HG02763 (cell line): ENCODE measurements at regions not wholly inside any gene's neighbourhood (a gene's known extent, or its start where the extent isn't known, plus 50 kb on each side); places are given as distances from the start of the nearest gene placed in this dataset.

Source experiments
- ATAC-seq: cut with Tn5 transposase; IDR thresholded peaks from one replicate; pipeline ENCODE4 v1.9.1; 2021; ENCODE audit warnings: mild to moderate bottlenecking, moderate library complexity; ENCODE audit not compliant: unreplicated experiment

GRCh38 chr11:116272181-116272789, 500.5 kb downstream of the BUD13 start:
- ATAC-seq, result no peak

GRCh38 chr11:116271479-116271878, 501.3 kb downstream of the BUD13 start:
- ATAC-seq, result no peak

GRCh38 chr11:116267146-116267545, 505.6 kb downstream of the BUD13 start:
- no peak for ATAC-seq

- no peak for ATAC-seq
Measured at GRCh38 chr11:116263770-116264169, 509.0 kb downstream of the BUD13 start.

GRCh38 chr11:116263019-116263418, 509.8 kb downstream of the BUD13 start:
- no peak for ATAC-seq

GRCh38 chr11:116262370-116262769, 510.4 kb downstream of the BUD13 start:
- ATAC-seq, result no peak

- ATAC-seq, result no peak
Measured at GRCh38 chr11:116261606-116262005, 511.2 kb downstream of the BUD13 start.

- no peak for ATAC-seq
Measured at GRCh38 chr11:116258821-116259220, 514.0 kb downstream of the BUD13 start.

- no peak for ATAC-seq
Measured at GRCh38 chr11:116257883-116258282, 514.9 kb downstream of the BUD13 start.

- no peak for ATAC-seq
Measured at GRCh38 chr11:116257092-116257491, 515.7 kb downstream of the BUD13 start.

GRCh38 chr11:116256215-116256614, 516.6 kb downstream of the BUD13 start:
- ATAC-seq, result no peak

GRCh38 chr11:116255321-116255953, 517.4 kb downstream of the BUD13 start:
- no peak for ATAC-seq

GRCh38 chr11:116250155-116250554, 522.6 kb downstream of the BUD13 start:
- ATAC-seq, result no peak

GRCh38 chr11:116249561-116249960, 523.2 kb downstream of the BUD13 start:
- no peak for ATAC-seq

- no peak for ATAC-seq
Measured at GRCh38 chr11:116244889-116245288, 527.9 kb downstream of the BUD13 start.

- no peak for ATAC-seq
Measured at GRCh38 chr11:116244439-116244838, 528.3 kb downstream of the BUD13 start.

- no peak for ATAC-seq
Measured at GRCh38 chr11:116243991-116244390, 528.8 kb downstream of the BUD13 start.

GRCh38 chr11:116242006-116242405, 530.8 kb downstream of the BUD13 start:
- ATAC-seq, result no peak

- no peak for ATAC-seq
Measured at GRCh38 chr11:116240710-116241109, 532.1 kb downstream of the BUD13 start.

- no peak for ATAC-seq
Measured at GRCh38 chr11:116239247-116239646, 533.5 kb downstream of the BUD13 start.

- no peak for ATAC-seq
Measured at GRCh38 chr11:116234989-116235568, 537.7 kb downstream of the BUD13 start.

GRCh38 chr11:116233561-116233960, 539.2 kb downstream of the BUD13 start:
- ATAC-seq, result no peak
